K562 (cell line): ENCODE measurements at regions not wholly inside any gene's neighbourhood (a gene's known extent, or its start where the extent isn't known, plus 50 kb on each side); places are given as distances from the start of the nearest gene placed in this dataset.

Source experiments
- CHD1 ChIP-seq: fragments of 200-600 bp; sonication (generic); IDR thresholded peaks from one replicate; pipeline ENCODE4 v1.6.1; 2012; ENCODE audit warnings: mild to moderate bottlenecking, moderate library complexity, low read length, inconsistent platforms
- ELF4 ChIP-seq: fragments of 450-650 bp; formaldehyde crosslinking; IDR thresholded peaks from 2 replicates; pipeline ENCODE4 v1.4.0; 2022; ENCODE audit warnings: missing genetic modification characterization
- HDAC3 ChIP-seq: fragments of 450-650 bp; IDR thresholded peaks from 2 replicates; pipeline ENCODE4 v1.6.1; 2018; ENCODE audit warnings: borderline replicate concordance, mild to moderate bottlenecking, moderate library complexity; ENCODE audit not compliant: partially characterized antibody
- MTA3 ChIP-seq: fragments of 450-650 bp; formaldehyde crosslinking; IDR thresholded peaks from 2 replicates; pipeline ENCODE4 v1.6.1; 2017; ENCODE audit warnings: mild to moderate bottlenecking, borderline replicate concordance
- OTX1 ChIP-seq: fragments of 450-650 bp; formaldehyde crosslinking; IDR thresholded peaks from 2 replicates; pipeline ENCODE4 v1.4.0; 2022; ENCODE audit warnings: mild to moderate bottlenecking
- PHF20 ChIP-seq: fragments of 450-650 bp; IDR thresholded peaks from 2 replicates; pipeline ENCODE4 v1.6.1; 2018; ENCODE audit not compliant: partially characterized antibody
- PML ChIP-seq: IDR thresholded peaks from 2 replicates; pipeline ENCODE4 v1.6.1; 2012; ENCODE audit warnings: low read length, inconsistent platforms
- RNF2 ChIP-seq: sonication (generic); IDR thresholded peaks from 2 replicates; pipeline ENCODE4 v1.6.1; 2016
- STAG1 ChIP-seq: sonication (generic); formaldehyde crosslinking; IDR thresholded peaks from 2 replicates; pipeline ENCODE4 v1.5.0; 2020; ENCODE audit warnings: missing genetic modification reagents, borderline replicate concordance
- STAT5A ChIP-seq: IDR thresholded peaks from 2 replicates; pipeline ENCODE4 v1.6.1; 2012; ENCODE audit warnings: low read length, inconsistent platforms, borderline replicate concordance
- ZNF274 ChIP-seq: IDR thresholded peaks from 2 replicates; pipeline ENCODE4 v1.6.1; 2011; ENCODE audit warnings: low read depth, mild to moderate bottlenecking, low read length, moderate library complexity, borderline replicate concordance
- ZNF282 ChIP-seq: sonication (generic); formaldehyde crosslinking; IDR thresholded peaks from 2 replicates; pipeline ENCODE4 v1.8.1; 2023; ENCODE audit warnings: missing genetic modification reagents
- TF ChIP-seq, protein P1 (sequence below): fragments of 200-800 bp; sonication (Bioruptor generic); IDR thresholded peaks from 2 replicates; pipeline ENCODE4 v1.6.1; 2016; ENCODE audit warnings: missing genetic modification characterization, missing compliant biosample characterization
- TF ChIP-seq, protein P2 (sequence below): fragments of 250-450 bp; sonication (Bioruptor Pico); IDR thresholded peaks from 2 replicates; pipeline ENCODE4 v1.8.0; 2022; ENCODE audit warnings: inconsistent platforms, mild to moderate bottlenecking, moderate library complexity, borderline replicate concordance
- TF ChIP-seq, protein P3 (sequence below): fragments of 250-450 bp; sonication (Bioruptor Pico); IDR thresholded peaks from 2 replicates; pipeline ENCODE4 v1.8.0; 2022; ENCODE audit warnings: moderate library complexity, mild to moderate bottlenecking, inconsistent platforms
- TF ChIP-seq, protein P4 (sequence below): fragments of 250-450 bp; sonication (Bioruptor Pico); IDR thresholded peaks from 2 replicates; pipeline ENCODE4 v1.8.0; 2021; ENCODE audit warnings: mild to moderate bottlenecking, moderate library complexity

DNA sequence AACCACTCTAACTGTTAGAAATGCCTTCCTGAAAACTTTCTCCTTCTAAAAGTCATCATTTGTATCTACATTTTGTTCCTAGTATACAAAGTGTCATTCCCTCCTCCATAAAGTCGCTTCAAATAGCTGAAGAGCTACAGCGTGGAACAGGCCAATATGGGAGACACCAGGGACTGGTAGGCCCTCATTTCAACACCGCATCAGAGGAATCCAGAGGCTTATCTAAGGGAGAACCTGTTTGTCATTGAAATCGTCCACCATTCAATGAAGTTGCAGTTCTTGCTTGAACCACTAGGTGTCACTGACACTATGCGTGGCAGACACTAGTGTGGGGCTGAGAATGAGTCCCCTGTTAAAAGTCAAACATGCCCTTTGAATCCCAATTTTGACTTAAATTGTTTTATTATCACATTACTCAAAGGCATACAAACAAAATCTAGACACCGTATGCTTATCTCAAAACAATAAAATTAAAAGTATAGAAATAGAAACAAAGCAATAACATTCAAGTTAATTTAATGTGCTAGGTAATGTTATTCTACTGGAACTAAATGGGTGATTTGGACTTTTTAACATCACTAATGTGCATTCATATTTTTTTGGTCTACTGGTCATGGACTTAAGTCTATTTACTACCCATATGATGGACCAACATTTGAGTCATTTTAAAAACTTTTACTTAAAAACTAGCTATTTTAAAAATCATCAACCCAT lies 182.3 kb downstream of the FCRL5 start (continued):
- TF ChIP-seq, protein P1, sequence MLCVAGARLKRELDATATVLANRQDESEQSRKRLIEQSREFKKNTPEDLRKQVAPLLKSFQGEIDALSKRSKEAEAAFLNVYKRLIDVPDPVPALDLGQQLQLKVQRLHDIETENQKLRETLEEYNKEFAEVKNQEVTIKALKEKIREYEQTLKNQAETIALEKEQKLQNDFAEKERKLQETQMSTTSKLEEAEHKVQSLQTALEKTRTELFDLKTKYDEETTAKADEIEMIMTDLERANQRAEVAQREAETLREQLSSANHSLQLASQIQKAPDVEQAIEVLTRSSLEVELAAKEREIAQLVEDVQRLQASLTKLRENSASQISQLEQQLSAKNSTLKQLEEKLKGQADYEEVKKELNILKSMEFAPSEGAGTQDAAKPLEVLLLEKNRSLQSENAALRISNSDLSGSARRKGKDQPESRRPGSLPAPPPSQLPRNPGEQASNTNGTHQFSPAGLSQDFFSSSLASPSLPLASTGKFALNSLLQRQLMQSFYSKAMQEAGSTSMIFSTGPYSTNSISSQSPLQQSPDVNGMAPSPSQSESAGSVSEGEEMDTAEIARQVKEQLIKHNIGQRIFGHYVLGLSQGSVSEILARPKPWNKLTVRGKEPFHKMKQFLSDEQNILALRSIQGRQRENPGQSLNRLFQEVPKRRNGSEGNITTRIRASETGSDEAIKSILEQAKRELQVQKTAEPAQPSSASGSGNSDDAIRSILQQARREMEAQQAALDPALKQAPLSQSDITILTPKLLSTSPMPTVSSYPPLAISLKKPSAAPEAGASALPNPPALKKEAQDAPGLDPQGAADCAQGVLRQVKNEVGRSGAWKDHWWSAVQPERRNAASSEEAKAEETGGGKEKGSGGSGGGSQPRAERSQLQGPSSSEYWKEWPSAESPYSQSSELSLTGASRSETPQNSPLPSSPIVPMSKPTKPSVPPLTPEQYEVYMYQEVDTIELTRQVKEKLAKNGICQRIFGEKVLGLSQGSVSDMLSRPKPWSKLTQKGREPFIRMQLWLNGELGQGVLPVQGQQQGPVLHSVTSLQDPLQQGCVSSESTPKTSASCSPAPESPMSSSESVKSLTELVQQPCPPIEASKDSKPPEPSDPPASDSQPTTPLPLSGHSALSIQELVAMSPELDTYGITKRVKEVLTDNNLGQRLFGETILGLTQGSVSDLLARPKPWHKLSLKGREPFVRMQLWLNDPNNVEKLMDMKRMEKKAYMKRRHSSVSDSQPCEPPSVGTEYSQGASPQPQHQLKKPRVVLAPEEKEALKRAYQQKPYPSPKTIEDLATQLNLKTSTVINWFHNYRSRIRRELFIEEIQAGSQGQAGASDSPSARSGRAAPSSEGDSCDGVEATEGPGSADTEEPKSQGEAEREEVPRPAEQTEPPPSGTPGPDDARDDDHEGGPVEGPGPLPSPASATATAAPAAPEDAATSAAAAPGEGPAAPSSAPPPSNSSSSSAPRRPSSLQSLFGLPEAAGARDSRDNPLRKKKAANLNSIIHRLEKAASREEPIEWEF (CRISPR knock-in tag), result no peak
- TF ChIP-seq STAT5A, result no peak
- no peak for TF ChIP-seq ZNF282 (CRISPR knock-in tag)
- TF ChIP-seq, protein P2, sequence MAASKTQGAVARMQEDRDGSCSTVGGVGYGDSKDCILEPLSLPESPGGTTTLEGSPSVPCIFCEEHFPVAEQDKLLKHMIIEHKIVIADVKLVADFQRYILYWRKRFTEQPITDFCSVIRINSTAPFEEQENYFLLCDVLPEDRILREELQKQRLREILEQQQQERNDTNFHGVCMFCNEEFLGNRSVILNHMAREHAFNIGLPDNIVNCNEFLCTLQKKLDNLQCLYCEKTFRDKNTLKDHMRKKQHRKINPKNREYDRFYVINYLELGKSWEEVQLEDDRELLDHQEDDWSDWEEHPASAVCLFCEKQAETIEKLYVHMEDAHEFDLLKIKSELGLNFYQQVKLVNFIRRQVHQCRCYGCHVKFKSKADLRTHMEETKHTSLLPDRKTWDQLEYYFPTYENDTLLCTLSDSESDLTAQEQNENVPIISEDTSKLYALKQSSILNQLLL (CRISPR knock-in tag), result no peak
- TF ChIP-seq PHF20, result no peak
- TF ChIP-seq, protein P3, sequence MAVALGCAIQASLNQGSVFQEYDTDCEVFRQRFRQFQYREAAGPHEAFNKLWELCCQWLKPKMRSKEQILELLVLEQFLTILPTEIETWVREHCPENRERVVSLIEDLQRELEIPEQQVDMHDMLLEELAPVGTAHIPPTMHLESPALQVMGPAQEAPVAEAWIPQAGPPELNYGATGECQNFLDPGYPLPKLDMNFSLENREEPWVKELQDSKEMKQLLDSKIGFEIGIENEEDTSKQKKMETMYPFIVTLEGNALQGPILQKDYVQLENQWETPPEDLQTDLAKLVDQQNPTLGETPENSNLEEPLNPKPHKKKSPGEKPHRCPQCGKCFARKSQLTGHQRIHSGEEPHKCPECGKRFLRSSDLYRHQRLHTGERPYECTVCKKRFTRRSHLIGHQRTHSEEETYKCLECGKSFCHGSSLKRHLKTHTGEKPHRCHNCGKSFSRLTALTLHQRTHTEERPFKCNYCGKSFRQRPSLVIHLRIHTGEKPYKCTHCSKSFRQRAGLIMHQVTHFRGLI (CRISPR knock-in tag), result no peak
- TF ChIP-seq, protein P4, sequence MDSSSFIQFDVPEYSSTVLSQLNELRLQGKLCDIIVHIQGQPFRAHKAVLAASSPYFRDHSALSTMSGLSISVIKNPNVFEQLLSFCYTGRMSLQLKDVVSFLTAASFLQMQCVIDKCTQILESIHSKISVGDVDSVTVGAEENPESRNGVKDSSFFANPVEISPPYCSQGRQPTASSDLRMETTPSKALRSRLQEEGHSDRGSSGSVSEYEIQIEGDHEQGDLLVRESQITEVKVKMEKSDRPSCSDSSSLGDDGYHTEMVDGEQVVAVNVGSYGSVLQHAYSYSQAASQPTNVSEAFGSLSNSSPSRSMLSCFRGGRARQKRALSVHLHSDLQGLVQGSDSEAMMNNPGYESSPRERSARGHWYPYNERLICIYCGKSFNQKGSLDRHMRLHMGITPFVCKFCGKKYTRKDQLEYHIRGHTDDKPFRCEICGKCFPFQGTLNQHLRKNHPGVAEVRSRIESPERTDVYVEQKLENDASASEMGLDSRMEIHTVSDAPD (CRISPR knock-in tag), result no peak
- no peak; the same call in 1 of the 2 replicates for TF ChIP-seq PML
- TF ChIP-seq RNF2, result no peak
- TF ChIP-seq STAG1 (CRISPR knock-in tag), result no peak
- TF ChIP-seq CHD1, result no peak
- TF ChIP-seq ZNF274, result no peak
- no peak for TF ChIP-seq HDAC3
- TF ChIP-seq MTA3, result no peak
- no peak for TF ChIP-seq ELF4 (CRISPR knock-in tag)
- TF ChIP-seq OTX1 (CRISPR knock-in tag), result no peak
